WTC11 (cell line): ENCODE measurements at regions not wholly inside any gene's neighbourhood (a gene's known extent, or its start where the extent isn't known, plus 50 kb on each side); places are given as distances from the start of the nearest gene placed in this dataset.

Experiments
- ATF6 ChIP-seq: sonication (generic); formaldehyde crosslinking; IDR thresholded peaks from 2 replicates; pipeline ENCODE4 v1.8.1; 2023; ENCODE audit warnings: mild to moderate bottlenecking, missing genetic modification reagents
- CREB1 ChIP-seq: sonication (generic); formaldehyde crosslinking; IDR thresholded peaks from 2 replicates; pipeline ENCODE4 v1.8.0; 2023; ENCODE audit warnings: mild to moderate bottlenecking, missing genetic modification reagents
- E2F4 ChIP-seq: sonication (generic); formaldehyde crosslinking; IDR thresholded peaks from 2 replicates; pipeline ENCODE4 v1.8.1; 2022; ENCODE audit warnings: low read depth, mild to moderate bottlenecking, moderate library complexity, missing genetic modification reagents, borderline replicate concordance
- GRHL2 ChIP-seq: fragments of 250-450 bp; sonication (Bioruptor Pico); IDR thresholded peaks from 2 replicates; pipeline ENCODE4 v1.8.0; 2022; ENCODE audit warnings: mild to moderate bottlenecking, moderate library complexity; ENCODE audit not compliant: insufficient replicate concordance, severe bottlenecking
- MXD4 ChIP-seq: fragments of 250-450 bp; sonication (Bioruptor Pico); IDR thresholded peaks from 2 replicates; pipeline ENCODE4 v1.8.0; 2021; ENCODE audit warnings: mild to moderate bottlenecking, moderate library complexity, borderline replicate concordance
- USF1 ChIP-seq: sonication (generic); formaldehyde crosslinking; IDR thresholded peaks from 2 replicates; pipeline ENCODE4 v1.8.0; 2022; ENCODE audit warnings: mild to moderate bottlenecking, missing genetic modification reagents
- ZBTB43 ChIP-seq: sonication (generic); formaldehyde crosslinking; IDR thresholded peaks from 2 replicates; pipeline ENCODE4 v1.8.1; 2023; ENCODE audit warnings: mild to moderate bottlenecking, missing genetic modification reagents
- ZMAT4 ChIP-seq: fragments of 250-450 bp; sonication (Bioruptor Pico); IDR thresholded peaks from 2 replicates; pipeline ENCODE4 v1.9.0; 2021; ENCODE audit warnings: mild to moderate bottlenecking
- TF ChIP-seq, protein P1 (sequence below): fragments of 200-600 bp; IDR thresholded peaks from 2 replicates; pipeline ENCODE4 v1.8.0; 2022; ENCODE audit warnings: antibody characterized with exemption
- TF ChIP-seq, protein P2 (sequence below): sonication (generic); formaldehyde crosslinking; IDR thresholded peaks from 2 replicates; pipeline ENCODE4 v1.8.0; 2023; ENCODE audit warnings: missing genetic modification reagents
- TF ChIP-seq, protein P3 (sequence below): sonication (generic); formaldehyde crosslinking; IDR thresholded peaks from 2 replicates; pipeline ENCODE4 v1.8.1; 2023; ENCODE audit warnings: mild to moderate bottlenecking, moderate library complexity, missing genetic modification reagents

GRCh38 chr22:22982616-22983015, 87.7 kb upstream of the GNAZ start:
- TF ChIP-seq, protein P1, sequence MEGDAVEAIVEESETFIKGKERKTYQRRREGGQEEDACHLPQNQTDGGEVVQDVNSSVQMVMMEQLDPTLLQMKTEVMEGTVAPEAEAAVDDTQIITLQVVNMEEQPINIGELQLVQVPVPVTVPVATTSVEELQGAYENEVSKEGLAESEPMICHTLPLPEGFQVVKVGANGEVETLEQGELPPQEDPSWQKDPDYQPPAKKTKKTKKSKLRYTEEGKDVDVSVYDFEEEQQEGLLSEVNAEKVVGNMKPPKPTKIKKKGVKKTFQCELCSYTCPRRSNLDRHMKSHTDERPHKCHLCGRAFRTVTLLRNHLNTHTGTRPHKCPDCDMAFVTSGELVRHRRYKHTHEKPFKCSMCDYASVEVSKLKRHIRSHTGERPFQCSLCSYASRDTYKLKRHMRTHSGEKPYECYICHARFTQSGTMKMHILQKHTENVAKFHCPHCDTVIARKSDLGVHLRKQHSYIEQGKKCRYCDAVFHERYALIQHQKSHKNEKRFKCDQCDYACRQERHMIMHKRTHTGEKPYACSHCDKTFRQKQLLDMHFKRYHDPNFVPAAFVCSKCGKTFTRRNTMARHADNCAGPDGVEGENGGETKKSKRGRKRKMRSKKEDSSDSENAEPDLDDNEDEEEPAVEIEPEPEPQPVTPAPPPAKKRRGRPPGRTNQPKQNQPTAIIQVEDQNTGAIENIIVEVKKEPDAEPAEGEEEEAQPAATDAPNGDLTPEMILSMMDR: no peak
- TF ChIP-seq ZBTB43 (CRISPR knock-in tag) (no peak), GRHL2 (CRISPR knock-in tag) (no peak), MXD4 (no peak), ZMAT4 (no peak), ATF6 (CRISPR knock-in tag) (no peak), CREB1 (CRISPR knock-in tag) (no peak), E2F4 (CRISPR knock-in tag) (no peak), USF1 (CRISPR knock-in tag) (no peak)
- TF ChIP-seq, protein P2, sequence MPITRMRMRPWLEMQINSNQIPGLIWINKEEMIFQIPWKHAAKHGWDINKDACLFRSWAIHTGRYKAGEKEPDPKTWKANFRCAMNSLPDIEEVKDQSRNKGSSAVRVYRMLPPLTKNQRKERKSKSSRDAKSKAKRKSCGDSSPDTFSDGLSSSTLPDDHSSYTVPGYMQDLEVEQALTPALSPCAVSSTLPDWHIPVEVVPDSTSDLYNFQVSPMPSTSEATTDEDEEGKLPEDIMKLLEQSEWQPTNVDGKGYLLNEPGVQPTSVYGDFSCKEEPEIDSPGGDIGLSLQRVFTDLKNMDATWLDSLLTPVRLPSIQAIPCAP (CRISPR knock-in tag): no peak
- TF ChIP-seq, protein P3, sequence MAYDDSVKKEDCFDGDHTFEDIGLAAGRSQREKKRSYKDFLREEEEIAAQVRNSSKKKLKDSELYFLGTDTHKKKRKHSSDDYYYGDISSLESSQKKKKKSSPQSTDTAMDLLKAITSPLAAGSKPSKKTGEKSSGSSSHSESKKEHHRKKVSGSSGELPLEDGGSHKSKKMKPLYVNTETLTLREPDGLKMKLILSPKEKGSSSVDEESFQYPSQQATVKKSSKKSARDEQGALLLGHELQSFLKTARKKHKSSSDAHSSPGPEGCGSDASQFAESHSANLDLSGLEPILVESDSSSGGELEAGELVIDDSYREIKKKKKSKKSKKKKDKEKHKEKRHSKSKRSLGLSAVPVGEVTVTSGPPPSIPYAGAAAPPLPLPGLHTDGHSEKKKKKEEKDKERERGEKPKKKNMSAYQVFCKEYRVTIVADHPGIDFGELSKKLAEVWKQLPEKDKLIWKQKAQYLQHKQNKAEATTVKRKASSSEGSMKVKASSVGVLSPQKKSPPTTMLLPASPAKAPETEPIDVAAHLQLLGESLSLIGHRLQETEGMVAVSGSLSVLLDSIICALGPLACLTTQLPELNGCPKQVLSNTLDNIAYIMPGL (CRISPR knock-in tag): no peak
